ENCODE measurements at regions not wholly inside any gene's neighbourhood (a gene's known extent, or its start where the extent isn't known, plus 50 kb on each side); places are given as distances from the start of the nearest gene placed in this dataset.

DNA sequence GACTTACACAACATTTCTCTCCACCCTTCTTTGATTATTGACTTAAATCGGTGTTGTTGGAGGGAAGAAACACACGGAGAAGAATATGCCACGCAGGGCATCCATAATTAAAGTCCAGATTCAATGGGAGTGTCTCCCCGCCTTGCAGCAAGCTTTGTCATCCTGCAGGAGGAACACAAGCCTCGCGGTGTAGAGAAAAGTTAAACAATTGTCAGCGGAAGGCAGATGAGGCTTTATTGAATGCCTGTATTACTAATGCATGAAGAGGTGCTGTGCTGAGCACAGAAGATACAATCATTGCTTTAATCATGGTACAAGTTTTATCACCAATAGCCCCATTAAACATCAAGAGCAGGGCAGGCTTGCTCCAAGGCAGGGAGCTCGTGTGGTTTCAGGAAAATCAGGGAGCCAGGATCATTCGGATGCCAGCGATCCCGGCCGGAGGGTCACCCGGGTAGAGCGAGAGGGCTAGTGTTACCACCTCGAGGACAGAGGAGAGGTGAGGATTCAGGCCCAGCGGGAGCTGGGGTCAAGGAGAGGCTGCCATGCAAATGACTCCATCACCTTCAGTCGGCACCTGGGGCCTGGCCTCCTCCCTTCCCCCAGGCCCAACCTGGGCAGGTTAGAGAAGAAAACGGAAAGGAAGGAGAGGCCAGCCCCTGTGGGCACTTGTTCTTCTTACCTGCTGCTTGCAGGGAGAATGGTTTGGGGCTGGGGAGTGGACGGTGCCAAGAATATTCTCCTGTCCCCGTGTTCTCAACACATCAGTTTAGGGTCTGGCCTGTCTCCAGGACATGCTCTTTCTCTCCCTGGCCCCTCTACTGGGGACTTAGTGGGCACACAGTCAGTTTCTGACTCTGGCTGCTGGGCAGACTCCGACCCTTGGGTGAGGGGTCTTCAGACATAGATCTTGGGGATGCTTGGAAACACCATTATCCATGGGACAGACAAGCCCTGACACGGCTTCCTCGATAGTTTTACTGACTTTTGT lies 289.5 kb downstream of the IRX2 start:
- no peak overlapping the region for H3K27ac ChIP-seq
- H3K4me3 ChIP-seq, result no peak overlapping the region
- intact Hi-C loops (cut with DNase I), result no loop called here
- H3K9ac ChIP-seq (ENCODE audit: low read depth in 2 of 2, low read length in 2 of 2), result no peak overlapping the region
- H3K27me3 ChIP-seq, result no peaks in the 10 kb centered on the region
- H3K4me1 ChIP-seq, result no peaks in the 10 kb centered on the region
- no peaks in the 10 kb centered on the region for H3K9me3 ChIP-seq
- TF ChIP-seq, protein P1, sequence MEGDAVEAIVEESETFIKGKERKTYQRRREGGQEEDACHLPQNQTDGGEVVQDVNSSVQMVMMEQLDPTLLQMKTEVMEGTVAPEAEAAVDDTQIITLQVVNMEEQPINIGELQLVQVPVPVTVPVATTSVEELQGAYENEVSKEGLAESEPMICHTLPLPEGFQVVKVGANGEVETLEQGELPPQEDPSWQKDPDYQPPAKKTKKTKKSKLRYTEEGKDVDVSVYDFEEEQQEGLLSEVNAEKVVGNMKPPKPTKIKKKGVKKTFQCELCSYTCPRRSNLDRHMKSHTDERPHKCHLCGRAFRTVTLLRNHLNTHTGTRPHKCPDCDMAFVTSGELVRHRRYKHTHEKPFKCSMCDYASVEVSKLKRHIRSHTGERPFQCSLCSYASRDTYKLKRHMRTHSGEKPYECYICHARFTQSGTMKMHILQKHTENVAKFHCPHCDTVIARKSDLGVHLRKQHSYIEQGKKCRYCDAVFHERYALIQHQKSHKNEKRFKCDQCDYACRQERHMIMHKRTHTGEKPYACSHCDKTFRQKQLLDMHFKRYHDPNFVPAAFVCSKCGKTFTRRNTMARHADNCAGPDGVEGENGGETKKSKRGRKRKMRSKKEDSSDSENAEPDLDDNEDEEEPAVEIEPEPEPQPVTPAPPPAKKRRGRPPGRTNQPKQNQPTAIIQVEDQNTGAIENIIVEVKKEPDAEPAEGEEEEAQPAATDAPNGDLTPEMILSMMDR (IDR thresholded peaks at IDR 0.05), result no peak
- no peak for DNase-seq
- no peaks in the 10 kb centered on the region for H3K36me3 ChIP-seq

DNA sequence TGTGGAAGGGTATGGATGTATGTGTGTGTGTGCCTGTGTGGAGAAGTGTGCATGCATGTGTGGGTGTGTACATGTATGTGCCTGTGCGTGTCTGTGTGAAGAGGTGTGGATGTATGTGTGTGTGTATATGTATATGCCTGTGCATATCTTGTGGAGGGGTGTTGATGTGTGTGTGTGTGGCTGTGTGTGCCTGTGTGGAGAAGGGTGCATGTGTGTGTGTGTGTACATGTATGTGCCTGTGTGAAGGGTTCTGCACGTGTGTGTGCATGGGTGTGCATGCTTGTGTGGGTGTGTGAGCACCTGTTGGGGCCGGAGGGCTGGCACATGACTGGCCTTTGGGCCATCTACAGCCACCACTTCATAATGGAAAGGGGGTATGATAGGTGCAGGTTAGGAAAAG lies 291.4 kb downstream of the IRX2 start:
- DNase-seq, result no peak
- TF ChIP-seq, protein P1 (IDR thresholded peaks at IDR 0.05), result no peak
- intact Hi-C loops (cut with DNase I), result no loop called here

DNA sequence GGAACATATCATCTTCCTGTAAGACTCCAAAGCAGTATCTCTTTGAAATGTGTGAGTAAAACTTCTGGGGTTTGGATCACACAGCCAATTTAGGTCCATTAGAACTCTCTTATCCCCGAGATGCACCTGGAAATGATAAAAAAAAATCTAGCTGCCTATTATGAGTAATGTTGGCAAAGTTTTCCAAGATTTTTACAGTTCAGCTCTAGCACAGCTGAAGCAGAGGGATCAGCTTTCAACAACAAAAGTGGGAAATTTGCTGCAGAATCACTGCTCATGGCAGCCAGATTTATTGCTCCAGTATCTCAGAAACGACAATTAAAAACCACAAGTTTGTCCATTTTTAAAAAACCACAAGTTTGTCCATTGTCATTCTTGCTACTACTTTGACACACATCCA lies 292.2 kb downstream of the IRX2 start:
- Histone ChIP-seq H3K9me3 (no peaks in the 10 kb centered on the region), H3K9ac (ENCODE audit: low read depth in 2 of 2, low read length in 2 of 2) (no peak overlapping the region), H3K27ac (no peak overlapping the region), H3K4me3 (no peak overlapping the region), H3K36me3 (no peaks in the 10 kb centered on the region), H3K27me3 (no peaks in the 10 kb centered on the region), H3K4me1 (no peaks in the 10 kb centered on the region)
- TF ChIP-seq, protein P1 (IDR thresholded peaks at IDR 0.05), result no peak
- intact Hi-C loops (cut with DNase I), result no loop called here
- no peak for DNase-seq

More for the DNA sequence above, 291.4 kb downstream of the IRX2 start:
- no peaks in the 10 kb centered on the region for H3K9me3 ChIP-seq
- no peak overlapping the region for H3K9ac ChIP-seq (ENCODE audit: low read depth in 2 of 2, low read length in 2 of 2)
- H3K4me3 ChIP-seq, result no peak overlapping the region
- H3K4me1 ChIP-seq, result no peaks in the 10 kb centered on the region
- H3K27me3 ChIP-seq, result no peaks in the 10 kb centered on the region
- H3K36me3 ChIP-seq, result no peaks in the 10 kb centered on the region
- H3K27ac ChIP-seq, result no peak overlapping the region

DNA sequence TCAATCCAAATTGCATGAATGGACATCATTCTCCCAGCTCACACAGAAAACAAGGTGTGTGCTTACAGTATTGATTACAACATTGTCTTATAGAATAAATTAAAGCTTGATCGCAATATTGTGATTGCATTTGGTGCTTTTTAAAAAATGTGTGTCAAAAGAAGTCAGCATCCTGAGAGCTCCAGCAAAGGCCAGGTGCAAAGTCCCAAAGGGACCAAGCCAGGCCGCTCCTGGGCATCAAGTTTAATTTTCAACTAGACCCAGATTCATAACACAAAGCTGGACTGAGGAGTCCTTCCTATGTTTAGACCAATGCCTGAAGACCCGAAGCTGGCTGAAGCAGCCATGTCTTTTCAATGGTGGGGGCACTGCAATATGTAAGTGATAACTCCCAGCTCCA lies 295.6 kb downstream of the IRX2 start:
- no peaks in the 10 kb centered on the region for H3K27me3 ChIP-seq
- no peak overlapping the region for H3K27ac ChIP-seq
- H3K4me3 ChIP-seq, result no peak overlapping the region
- DNase-seq, result no peak
- H3K4me1 ChIP-seq, result no peaks in the 10 kb centered on the region
- no peak overlapping the region for H3K9ac ChIP-seq (ENCODE audit: low read depth in 2 of 2, low read length in 2 of 2)
- intact Hi-C loops (cut with DNase I), result no loop called here
- H3K36me3 ChIP-seq, result no peaks in the 10 kb centered on the region
- no peaks in the 10 kb centered on the region for H3K9me3 ChIP-seq
- TF ChIP-seq, protein P1 (IDR thresholded peaks at IDR 0.05), result no peak

DNA sequence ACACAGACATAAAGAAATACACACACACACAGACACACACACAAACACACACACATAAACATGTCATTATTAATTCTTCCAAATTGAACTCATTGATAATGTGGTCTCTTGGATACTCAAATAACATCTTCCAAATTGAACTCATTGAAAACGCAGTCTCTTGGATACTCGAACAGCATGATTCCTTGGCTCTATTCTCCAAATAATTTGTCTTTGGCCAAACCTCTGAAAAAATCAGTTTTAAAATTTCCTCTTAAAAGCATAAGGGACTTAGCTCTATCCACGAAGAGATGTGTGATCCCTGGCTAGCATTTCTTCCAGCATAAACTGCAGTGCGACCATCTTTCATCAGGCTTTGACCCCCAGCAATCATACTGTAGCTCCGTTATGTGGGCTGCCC lies 296.6 kb downstream of the IRX2 start:
- intact Hi-C loops (cut with DNase I), result no loop called here
- Histone ChIP-seq H3K9me3 (no peaks in the 10 kb centered on the region), H3K4me3 (no peak overlapping the region), H3K36me3 (no peaks in the 10 kb centered on the region), H3K27ac (no peak overlapping the region), H3K27me3 (no peaks in the 10 kb centered on the region), H3K4me1 (no peaks in the 10 kb centered on the region), H3K9ac (ENCODE audit: low read depth in 2 of 2, low read length in 2 of 2) (no peak overlapping the region)
- DNase-seq, result no peak
- TF ChIP-seq, protein P1 (IDR thresholded peaks at IDR 0.05), result no peak

All from colonic mucosa (tissue), 4 donors.